Common myeloid progenitor, CD34-positive (primary cell): ENCODE measurements at regions not wholly inside any gene's neighbourhood (a gene's known extent, or its start where the extent isn't known, plus 50 kb on each side); places are given as distances from the start of the nearest gene placed in this dataset.

Experiments
- CTCF ChIA-PET: fragments of 350-600 bp; sonication (Branson Sonifier 250); formaldehyde crosslinking; loops from one replicate; lab custom pipeline; 2021; ENCODE audit warnings: antibody characterized with exemption; lab: Charles Lee
- POLR2A ChIA-PET: fragments of 350-600 bp; sonication (Branson Sonifier 250); formaldehyde crosslinking; loops from one replicate; lab custom pipeline; 2021; ENCODE audit warnings: antibody characterized with exemption; lab: Charles Lee
- DNase-seq, 3 donors: peaks; one replicate each; pipeline versions ENCODE4 v3.0.0 to v3.0.0-alpha.2; 2013
- H3K27ac ChIP-seq, 2 experiments: 1 replicate in 1 of 2; 2 replicates in 1 of 2; pipeline ENCODE4 v1.7.0; 2013; ENCODE audit warnings: inconsistent platforms in 2 of 2, low read length in 2 of 2, mild to moderate bottlenecking in 2 of 2, low read depth in 1 of 2, moderate library complexity in 1 of 2; ENCODE audit not compliant: severe bottlenecking in 2 of 2, insufficient read depth in 1 of 2, poor library complexity in 1 of 2
- H3K27me3 ChIP-seq, 5 experiments: replicated peaks in 2 of 5; 1 replicate in 3 of 5; 2 replicates in 2 of 5; pipeline versions ENCODE4 v1.6.1 to v1.7.0; 2013; ENCODE audit warnings: low read length in 4 of 5, mild to moderate bottlenecking in 2 of 5, moderate library complexity in 2 of 5, inconsistent platforms in 1 of 5; ENCODE audit not compliant: insufficient read depth in 5 of 5, control insufficient read depth in 4 of 5
- H3K36me3 ChIP-seq, 4 experiments: 1 replicate in 2 of 4; 2 replicates in 2 of 4; pipeline versions ENCODE4 v1.6.1 to v1.7.0; 2013; ENCODE audit warnings: low read length in 3 of 4, control low read depth in 1 of 4, mild to moderate bottlenecking in 1 of 4; ENCODE audit not compliant: control insufficient read depth in 4 of 4, insufficient read depth in 4 of 4
- H3K4me1 ChIP-seq, 4 experiments: 1 replicate in 3 of 4; 2 replicates in 1 of 4; pipeline versions ENCODE4 v1.6.1 to v1.7.1; 2013; ENCODE audit warnings: low read length in 3 of 4, mild to moderate bottlenecking in 3 of 4, control low read depth in 1 of 4, inconsistent platforms in 1 of 4, moderate library complexity in 1 of 4; ENCODE audit not compliant: control insufficient read depth in 4 of 4, insufficient read depth in 4 of 4; ENCODE audit errors: control extremely low read depth in 1 of 4
- H3K4me3 ChIP-seq, 7 experiments: 1 replicate in 4 of 7; 2 replicates in 3 of 7; pipeline versions ENCODE4 v1.5.1 to v1.7.0; 2013; ENCODE audit warnings: mild to moderate bottlenecking in 7 of 7, low read length in 6 of 7, moderate library complexity in 6 of 7, inconsistent platforms in 2 of 7, low read depth in 2 of 7, control low read depth in 1 of 7; ENCODE audit not compliant: insufficient read depth in 4 of 7, control insufficient read depth in 1 of 7; ENCODE audit errors: extremely low read depth in 1 of 7
- H3K9me3 ChIP-seq, 5 experiments: 1 replicate in 4 of 5; 2 replicates in 1 of 5; pipeline versions ENCODE4 v1.6.1 to v1.7.1; 2013; ENCODE audit warnings: low read length in 4 of 5, mild to moderate bottlenecking in 2 of 5, inconsistent platforms in 1 of 5, low read depth in 1 of 5, moderate library complexity in 1 of 5; ENCODE audit not compliant: control insufficient read depth in 4 of 5, insufficient read depth in 2 of 5; ENCODE audit errors: control extremely low read depth in 1 of 5
- WGBS: methylation state at CpG from one replicate; pipeline ENCODE4 v1.1.5; 2013; ENCODE audit not compliant: insufficient coverage; 5-methylcytosine and 5-hydroxymethylcytosine counted together

DNA sequence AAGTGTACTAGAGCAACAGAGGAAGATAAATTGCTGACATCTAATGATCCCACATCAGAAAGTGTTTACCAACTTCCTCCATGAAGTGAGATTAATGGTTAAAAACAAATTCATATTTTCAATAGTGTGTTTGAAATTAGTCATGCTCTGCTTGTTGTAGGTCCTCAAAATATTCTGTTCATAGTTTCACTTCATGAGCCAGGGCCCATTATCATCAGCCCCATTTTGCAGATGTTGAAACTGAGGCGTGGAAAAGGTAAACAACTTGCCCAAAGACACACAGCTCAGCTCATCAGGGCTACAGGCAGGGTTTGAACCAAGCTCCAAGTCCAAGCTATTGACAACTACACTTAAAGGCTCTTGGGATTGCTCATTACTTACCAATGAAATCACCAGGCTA lies 103.5 kb upstream of the PPARGC1A start:
- Histone ChIP-seq H3K36me3 (no peaks in the 10 kb centered on the region), H3K4me3 (no peak overlapping the region), H3K27ac (no peak overlapping the region), H3K9me3 (no peaks in the 10 kb centered on the region), H3K27me3 (no peaks in the 10 kb centered on the region), H3K4me1 (no peaks in the 10 kb centered on the region)
- 100% methylated on average over 1 of the region's 1 CpG for WGBS
- POLR2A ChIA-PET: no interaction called here
- CTCF ChIA-PET: no interaction called here
- DNase-seq: no peak

DNA sequence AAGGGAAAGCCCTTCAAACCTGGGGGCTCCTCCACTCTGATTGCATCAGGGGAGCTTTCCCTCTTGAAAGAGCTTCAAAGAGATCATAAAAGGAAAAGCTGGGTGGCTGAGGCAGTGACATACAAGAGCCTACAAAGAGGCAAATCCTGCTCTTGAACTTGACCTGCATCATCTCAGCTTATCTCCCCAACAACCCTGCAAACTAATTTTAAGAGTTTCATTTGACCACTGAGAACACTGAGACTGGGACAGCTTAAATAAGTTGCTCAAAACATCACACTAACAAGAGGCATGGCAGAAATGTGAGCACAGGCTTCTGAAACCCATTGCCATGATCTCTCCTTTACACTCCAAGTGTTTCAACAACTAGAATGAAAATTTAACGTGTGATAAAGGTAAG lies 101.6 kb upstream of the PPARGC1A start:
- Histone ChIP-seq H3K27me3 (no peaks in the 10 kb centered on the region), H3K36me3 (no peaks in the 10 kb centered on the region), H3K9me3 (no peaks in the 10 kb centered on the region), H3K27ac (no peak overlapping the region), H3K4me1 (no peaks in the 10 kb centered on the region), H3K4me3 (no peak overlapping the region)
- no peak for DNase-seq
- ChIA-PET CTCF (no interaction called here), POLR2A (no interaction called here)
- WGBS: no CpG with 5 or more reads among the region's 1 CpG

DNA sequence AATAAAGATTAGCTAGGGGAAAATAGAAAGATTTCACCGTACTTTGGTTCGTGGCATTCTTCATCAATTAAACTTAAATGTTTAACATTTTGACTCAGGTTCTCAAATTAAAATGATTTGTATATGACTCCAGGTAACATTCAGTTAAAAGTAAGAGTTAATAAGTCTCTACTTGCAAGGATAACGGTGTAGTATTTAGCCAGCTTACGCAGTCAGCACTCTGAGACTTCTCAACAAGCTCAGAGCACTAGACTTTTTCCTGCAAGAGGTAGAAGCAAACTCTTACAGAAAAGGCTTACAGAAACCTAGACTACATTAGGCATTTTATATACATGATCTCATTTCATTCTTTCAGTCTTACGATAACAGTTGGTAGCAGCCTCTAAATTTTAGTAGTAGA lies 96.4 kb upstream of the PPARGC1A start:
- ChIA-PET CTCF (interaction anchor here (1.7 kb wide), 1 partner anchor 9 kb away, joined by 4 read pairs; no protein-coding TSS in a partner anchor), POLR2A (no interaction called here)
- H3K27me3 ChIP-seq: no peaks in the 10 kb centered on the region

DNA sequence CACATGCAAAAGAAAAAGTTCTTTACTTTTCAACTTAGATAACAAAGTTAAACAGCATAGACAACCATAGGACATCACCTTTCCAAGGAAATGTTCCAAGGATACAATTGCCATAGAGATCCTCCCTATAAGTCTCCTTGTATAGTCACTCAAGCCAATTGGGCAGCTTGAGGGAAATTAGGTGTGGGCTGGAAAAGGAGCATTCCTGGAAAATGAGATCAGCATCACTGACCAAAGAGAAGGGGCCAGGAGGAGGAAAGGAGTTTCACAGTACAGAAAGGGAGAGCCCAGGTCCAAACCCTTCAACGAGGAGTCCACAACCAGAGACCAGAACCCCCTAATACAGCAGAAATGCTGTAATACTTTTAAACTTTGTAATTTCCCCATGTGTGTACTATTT lies 91.5 kb upstream of the PPARGC1A start:
- no peaks in the 10 kb centered on the region for H3K36me3 ChIP-seq
- no peak overlapping the region for H3K27ac ChIP-seq
- POLR2A ChIA-PET: no interaction called here
- DNase-seq: no peak
- H3K27me3 ChIP-seq: peaks cover 0 to 2% (median 0%) of the 10 kb centered on the region in 5 experiments
- H3K9me3 ChIP-seq: no peaks in the 10 kb centered on the region
- no peaks in the 10 kb centered on the region for H3K4me1 ChIP-seq
- CTCF ChIA-PET: no interaction called here
- no CpG with 5 or more reads among the region's 1 CpG for WGBS
- no peak overlapping the region for H3K4me3 ChIP-seq

More for the DNA sequence above, 96.4 kb upstream of the PPARGC1A start:
- DNase-seq: no peak
- Histone ChIP-seq H3K4me3 (no peak overlapping the region), H3K36me3 (no peaks in the 10 kb centered on the region), H3K27ac (no peak overlapping the region), H3K4me1 (no peaks in the 10 kb centered on the region), H3K9me3 (no peaks in the 10 kb centered on the region)
- 94% methylated on average over 2 of the region's 5 CpGs for WGBS

DNA sequence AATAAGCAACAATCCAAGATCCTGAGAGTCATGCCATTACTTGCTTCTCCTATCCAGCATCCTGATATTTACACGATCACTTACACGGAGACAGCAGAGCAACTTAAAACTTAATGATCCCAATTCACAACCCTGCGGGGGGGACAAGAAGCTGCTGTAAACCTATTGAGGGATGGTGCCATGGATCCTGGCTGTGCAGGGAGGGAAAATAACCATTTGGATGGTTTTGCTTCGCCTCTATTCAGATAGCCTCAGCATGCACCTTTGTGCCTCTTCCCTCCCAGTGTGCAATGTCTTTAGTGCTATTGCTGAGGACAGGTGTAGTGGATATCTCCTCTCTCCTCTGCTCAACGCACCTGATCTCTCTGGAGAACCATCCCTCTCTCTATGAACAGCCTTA lies 89.7 kb upstream of the PPARGC1A start:
- H3K4me3 ChIP-seq: no peak overlapping the region
- H3K36me3 ChIP-seq: no peaks in the 10 kb centered on the region
- no peak overlapping the region for H3K27ac ChIP-seq
- peaks cover 0 to 2% (median 0%) of the 10 kb centered on the region in 5 experiments for H3K27me3 ChIP-seq
- H3K4me1 ChIP-seq: no peaks in the 10 kb centered on the region
- ChIA-PET CTCF (no interaction called here), POLR2A (no interaction called here)
- no peaks in the 10 kb centered on the region for H3K9me3 ChIP-seq
- WGBS: 62% methylated on average over 2 of the region's 5 CpGs
- DNase-seq: no peak

DNA sequence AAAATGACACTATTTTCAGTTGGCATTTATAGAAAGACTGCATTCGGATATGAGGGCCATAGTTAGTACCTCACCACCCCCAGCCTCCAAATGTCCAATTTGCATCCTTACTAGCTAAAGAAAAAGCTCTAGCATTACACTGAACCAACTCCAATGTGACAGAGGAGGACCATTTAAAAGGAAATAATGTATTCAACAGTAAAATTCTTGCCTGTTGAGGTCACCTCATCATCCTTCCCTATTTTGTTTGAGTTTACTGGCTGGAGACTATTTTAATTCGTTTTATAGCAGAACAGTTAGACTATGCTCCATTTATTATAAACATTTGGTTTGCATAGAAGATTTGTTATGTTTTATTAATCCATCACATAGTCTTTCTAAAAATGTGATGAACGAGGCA lies 88.2 kb upstream of the PPARGC1A start:
- DNase-seq: no peak
- Histone ChIP-seq H3K27me3 (peaks cover 0 to 2% (median 0%) of the 10 kb centered on the region in 5 experiments), H3K27ac (no peak overlapping the region), H3K4me3 (no peak overlapping the region), H3K9me3 (no peaks in the 10 kb centered on the region), H3K4me1 (no peaks in the 10 kb centered on the region), H3K36me3 (no peaks in the 10 kb centered on the region)
- no CpG with 5 or more reads among the region's 3 CpGs for WGBS
- ChIA-PET POLR2A (no interaction called here), CTCF (no interaction called here)

DNA sequence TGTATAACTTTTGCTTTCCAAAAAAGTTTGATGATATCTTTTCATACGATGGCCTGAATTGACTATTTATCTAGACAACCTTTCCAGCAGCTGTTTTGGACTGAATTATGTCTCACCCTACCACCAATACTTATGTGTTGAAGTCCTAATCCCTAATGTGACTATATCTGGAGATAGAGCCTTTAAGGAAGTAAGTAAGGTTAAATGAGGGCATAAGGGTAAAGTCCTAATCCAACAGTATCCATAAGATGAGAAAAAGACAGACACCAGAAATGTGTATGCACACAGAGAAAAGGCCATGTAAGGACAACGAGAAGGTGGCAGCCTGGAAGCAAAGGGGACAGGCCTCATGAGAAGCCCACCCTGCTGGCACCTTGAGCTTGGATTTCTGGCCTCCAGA lies 86.6 kb upstream of the PPARGC1A start:
- ChIA-PET POLR2A (no interaction called here), CTCF (no interaction called here)
- Histone ChIP-seq H3K27ac (no peak overlapping the region), H3K9me3 (no peaks in the 10 kb centered on the region), H3K4me1 (no peaks in the 10 kb centered on the region), H3K36me3 (no peaks in the 10 kb centered on the region), H3K27me3 (peaks cover 0 to 2% (median 0%) of the 10 kb centered on the region in 5 experiments), H3K4me3 (no peak overlapping the region)
- WGBS: 88% methylated on average over 1 of the region's 2 CpGs
- no peak for DNase-seq
